ENCODE measurements at regions not wholly inside any gene's neighbourhood (a gene's known extent, or its start where the extent isn't known, plus 50 kb on each side); places are given as distances from the start of the nearest gene placed in this dataset.
"Not testable (repeated sequence)": the region's sequence is repeated elsewhere in the genome, so short reads cannot be mapped to it uniquely, and the experiment has no call there.

DNA sequence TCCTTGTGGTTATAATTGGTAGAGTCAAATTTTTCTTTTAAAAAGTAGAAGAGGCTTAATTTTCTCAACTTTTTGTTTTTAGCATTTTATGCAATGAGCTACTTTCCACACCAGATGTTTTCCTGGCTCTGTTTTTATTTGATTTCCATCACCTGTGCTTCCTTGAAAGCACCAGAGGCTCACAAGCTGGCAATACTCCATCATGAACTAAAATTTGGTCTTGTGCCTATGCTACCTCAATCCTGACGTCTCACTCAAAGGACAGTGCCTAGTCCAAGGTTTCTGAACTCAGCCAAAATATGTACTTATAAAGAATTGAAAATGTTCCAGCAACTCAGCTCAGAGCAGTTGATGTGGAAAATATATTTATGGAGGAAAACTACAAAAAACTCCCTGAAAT, 914.0 kb upstream of the PRKX start:
- no peak overlapping the region for H3K27ac ChIP-seq (ENCODE audit: low read depth, low read length)
- no peaks in the 10 kb centered on the region for H3K36me3 ChIP-seq (ENCODE audit: control insufficient read depth, low read length)
- no peaks in the 10 kb centered on the region for H3K9me2 ChIP-seq (replicated peaks; ENCODE audit: control insufficient read depth, low read length)
- no peaks in the 10 kb centered on the region for H3K27me3 ChIP-seq (ENCODE audit: control insufficient read depth, low read length)
- no peak overlapping the region for H3K4me2 ChIP-seq (ENCODE audit: low read length)
- no peaks in the 10 kb centered on the region for H3K4me1 ChIP-seq (ENCODE audit: control insufficient read depth, low read length)
- H3F3A ChIP-seq (ENCODE audit: control insufficient read depth, insufficient read depth): no peaks in the 10 kb centered on the region
- TF ChIP-seq EZH2phosphoT487 (IDR thresholded peaks at IDR 0.05; ENCODE audit: borderline replicate concordance, low read length): no peak
- TF ChIP-seq, protein P1, sequence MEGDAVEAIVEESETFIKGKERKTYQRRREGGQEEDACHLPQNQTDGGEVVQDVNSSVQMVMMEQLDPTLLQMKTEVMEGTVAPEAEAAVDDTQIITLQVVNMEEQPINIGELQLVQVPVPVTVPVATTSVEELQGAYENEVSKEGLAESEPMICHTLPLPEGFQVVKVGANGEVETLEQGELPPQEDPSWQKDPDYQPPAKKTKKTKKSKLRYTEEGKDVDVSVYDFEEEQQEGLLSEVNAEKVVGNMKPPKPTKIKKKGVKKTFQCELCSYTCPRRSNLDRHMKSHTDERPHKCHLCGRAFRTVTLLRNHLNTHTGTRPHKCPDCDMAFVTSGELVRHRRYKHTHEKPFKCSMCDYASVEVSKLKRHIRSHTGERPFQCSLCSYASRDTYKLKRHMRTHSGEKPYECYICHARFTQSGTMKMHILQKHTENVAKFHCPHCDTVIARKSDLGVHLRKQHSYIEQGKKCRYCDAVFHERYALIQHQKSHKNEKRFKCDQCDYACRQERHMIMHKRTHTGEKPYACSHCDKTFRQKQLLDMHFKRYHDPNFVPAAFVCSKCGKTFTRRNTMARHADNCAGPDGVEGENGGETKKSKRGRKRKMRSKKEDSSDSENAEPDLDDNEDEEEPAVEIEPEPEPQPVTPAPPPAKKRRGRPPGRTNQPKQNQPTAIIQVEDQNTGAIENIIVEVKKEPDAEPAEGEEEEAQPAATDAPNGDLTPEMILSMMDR (IDR thresholded peaks at IDR 0.05; ENCODE audit: low read depth, low read length, poor library complexity, severe bottlenecking): no peak
- H4K20me1 ChIP-seq (ENCODE audit: control insufficient read depth, insufficient read depth, low read depth, low read length): no peaks in the 10 kb centered on the region
- H3K9me3 ChIP-seq (ENCODE audit: control insufficient read depth, insufficient read depth, low read length): no peaks in the 10 kb centered on the region
- no peak overlapping the region for H3K4me3 ChIP-seq (ENCODE audit: low read length)
- H3K79me2 ChIP-seq (ENCODE audit: control insufficient read depth, low read length): no peaks in the 10 kb centered on the region

GRCh38 chrX:4622486-4623167, 909.2 kb upstream of the PRKX start:
- Histone ChIP-seq H3K4me1 (ENCODE audit: control insufficient read depth, low read length) (no peaks in the 10 kb centered on the region), H3K9me3 (ENCODE audit: control insufficient read depth, insufficient read depth, low read length) (no peaks in the 10 kb centered on the region), H3K4me2 (ENCODE audit: low read length) (no peak overlapping the region), H3K79me2 (ENCODE audit: control insufficient read depth, low read length) (no peaks in the 10 kb centered on the region), H4K20me1 (ENCODE audit: control insufficient read depth, insufficient read depth, low read depth, low read length) (no peaks in the 10 kb centered on the region), H3F3A (ENCODE audit: control insufficient read depth, insufficient read depth) (no peaks in the 10 kb centered on the region), H3K36me3 (ENCODE audit: control insufficient read depth, low read length) (no peaks in the 10 kb centered on the region), H3K27ac (ENCODE audit: low read depth, low read length) (no peak overlapping the region), H3K9me2 (replicated peaks; ENCODE audit: control insufficient read depth, low read length) (no peaks in the 10 kb centered on the region), H3K4me3 (ENCODE audit: low read length) (no peak overlapping the region), H3K27me3 (ENCODE audit: control insufficient read depth, low read length) (no peaks in the 10 kb centered on the region)
- TF ChIP-seq EZH2phosphoT487 (IDR thresholded peaks at IDR 0.05; ENCODE audit: borderline replicate concordance, low read length): no peak
- TF ChIP-seq, protein P1 (IDR thresholded peaks at IDR 0.05; ENCODE audit: low read depth, low read length, poor library complexity, severe bottlenecking): no peak

DNA sequence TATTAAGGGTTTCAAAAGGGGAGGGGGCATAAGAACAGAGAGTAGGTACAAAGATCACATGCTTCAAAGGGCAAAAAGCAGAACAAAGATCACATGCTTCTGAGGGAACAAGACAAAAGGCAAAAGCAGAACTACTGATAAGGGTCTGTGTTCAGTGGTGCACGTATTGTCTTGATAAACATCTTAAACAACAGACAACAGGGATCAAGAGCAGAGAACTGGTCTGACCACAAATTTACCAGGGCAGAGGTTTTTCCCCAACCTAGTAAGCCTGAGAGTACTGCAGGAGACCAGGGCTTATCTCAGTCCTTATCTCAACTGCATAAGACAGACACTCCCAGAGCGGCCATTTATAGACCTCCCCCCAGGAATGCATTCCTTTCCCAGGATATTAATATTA, 900.2 kb upstream of the PRKX start:
- H3K4me3 ChIP-seq (ENCODE audit: low read length); H3K4me2 ChIP-seq (ENCODE audit: low read length); H3K4me1 ChIP-seq (ENCODE audit: control insufficient read depth, low read length); H4K20me1 ChIP-seq (ENCODE audit: control insufficient read depth, insufficient read depth, low read depth, low read length); H3K36me3 ChIP-seq (ENCODE audit: control insufficient read depth, low read length); H3F3A ChIP-seq (ENCODE audit: control insufficient read depth, insufficient read depth); H3K79me2 ChIP-seq (ENCODE audit: control insufficient read depth, low read length); H3K27me3 ChIP-seq (ENCODE audit: control insufficient read depth, low read length); H3K27ac ChIP-seq (ENCODE audit: low read depth, low read length); H3K9me3 ChIP-seq (ENCODE audit: control insufficient read depth, insufficient read depth, low read length); H3K9me2 ChIP-seq (replicated peaks; ENCODE audit: control insufficient read depth, low read length): not testable (repeated sequence)

GRCh38 chrX:4588893-4589292, 875.4 kb upstream of the PRKX start:
- Histone ChIP-seq H3K27me3 (ENCODE audit: control insufficient read depth, low read length) (no peaks in the 10 kb centered on the region), H3K27ac (ENCODE audit: low read depth, low read length) (no peak overlapping the region), H3K4me1 (ENCODE audit: control insufficient read depth, low read length) (no peaks in the 10 kb centered on the region), H3K36me3 (ENCODE audit: control insufficient read depth, low read length) (no peaks in the 10 kb centered on the region), H3K9me2 (replicated peaks; ENCODE audit: control insufficient read depth, low read length) (no peaks in the 10 kb centered on the region), H3K4me3 (ENCODE audit: low read length) (no peak overlapping the region), H3K79me2 (ENCODE audit: control insufficient read depth, low read length) (no peaks in the 10 kb centered on the region), H4K20me1 (ENCODE audit: control insufficient read depth, insufficient read depth, low read depth, low read length) (no peaks in the 10 kb centered on the region), H3K4me2 (ENCODE audit: low read length) (no peak overlapping the region), H3K9me3 (ENCODE audit: control insufficient read depth, insufficient read depth, low read length) (no peaks in the 10 kb centered on the region), H3F3A (ENCODE audit: control insufficient read depth, insufficient read depth) (no peaks in the 10 kb centered on the region)
- TF ChIP-seq, protein P1 (IDR thresholded peaks at IDR 0.05; ENCODE audit: low read depth, low read length, poor library complexity, severe bottlenecking): no peak
- TF ChIP-seq EZH2phosphoT487 (IDR thresholded peaks at IDR 0.05; ENCODE audit: borderline replicate concordance, low read length): no peak

All from DOHH2 (cell line).